ENCODE measurements at regions not wholly inside any gene's neighbourhood (a gene's known extent, or its start where the extent isn't known, plus 50 kb on each side); places are given as distances from the start of the nearest gene placed in this dataset.

DNA sequence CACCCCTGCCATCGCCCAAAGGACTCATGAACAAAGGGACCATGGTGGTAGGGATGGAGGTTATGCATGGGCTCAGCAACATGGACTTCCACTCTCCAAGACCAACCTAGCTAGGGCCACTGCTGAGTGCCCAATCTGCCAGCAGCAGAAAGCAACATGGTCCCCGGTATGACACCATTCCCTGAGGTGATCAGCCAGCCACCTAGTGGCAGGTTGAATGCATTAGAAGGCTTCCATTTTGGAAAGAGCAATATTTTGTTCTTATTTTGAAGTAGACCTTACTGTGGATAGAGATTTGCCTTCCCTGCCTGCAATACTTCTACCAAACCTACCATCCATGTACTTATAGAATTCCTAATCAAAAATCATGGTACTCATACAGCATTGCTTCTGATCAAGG is 99.8 kb downstream of the METTL4 start:
- no peak for DNase-seq (ENCODE audit: low read depth, low spot score)

DNA sequence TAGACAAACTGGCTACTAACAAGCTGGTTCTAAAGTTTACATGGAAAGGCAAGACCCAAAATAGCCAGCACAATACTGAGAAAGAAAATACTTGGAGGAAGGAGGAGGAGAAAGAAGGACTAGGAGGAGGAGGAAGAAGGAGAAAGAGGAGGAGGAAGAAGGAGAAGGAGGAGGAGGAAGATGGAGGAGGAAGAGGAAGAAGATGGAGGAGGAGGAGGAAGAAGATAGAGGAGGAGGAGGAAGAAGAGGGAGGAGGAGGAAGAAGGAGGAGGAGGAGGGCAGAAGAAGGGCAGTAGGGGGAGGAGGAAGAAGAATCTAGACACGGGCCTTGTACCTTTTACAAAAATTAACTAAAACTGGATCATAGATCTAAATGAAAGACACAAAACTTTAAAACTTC is 92.6 kb downstream of the METTL4 start:
- DNase-seq (ENCODE audit: low read depth, low spot score): no peak

DNA sequence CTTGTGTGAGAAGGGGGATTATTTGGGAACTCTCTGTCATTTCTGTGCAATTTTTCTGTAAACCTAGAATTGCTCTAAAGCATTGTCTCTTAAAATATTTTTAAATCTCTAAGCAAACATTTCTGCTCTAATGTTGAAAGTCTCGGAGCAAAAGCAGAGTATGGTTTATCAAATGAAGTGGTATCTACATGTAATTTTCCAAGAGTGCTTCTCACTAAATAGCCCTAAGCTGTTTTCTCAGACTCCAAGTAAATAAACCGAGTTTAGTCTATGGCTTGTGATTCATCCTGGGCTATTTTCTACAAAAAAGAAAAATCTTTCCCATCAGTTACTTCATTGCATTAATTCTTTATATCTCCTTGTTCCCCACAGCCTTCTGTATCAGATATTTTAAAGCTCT is 90.8 kb downstream of the METTL4 start:
- no peak for DNase-seq (ENCODE audit: low read depth, low spot score)

DNA sequence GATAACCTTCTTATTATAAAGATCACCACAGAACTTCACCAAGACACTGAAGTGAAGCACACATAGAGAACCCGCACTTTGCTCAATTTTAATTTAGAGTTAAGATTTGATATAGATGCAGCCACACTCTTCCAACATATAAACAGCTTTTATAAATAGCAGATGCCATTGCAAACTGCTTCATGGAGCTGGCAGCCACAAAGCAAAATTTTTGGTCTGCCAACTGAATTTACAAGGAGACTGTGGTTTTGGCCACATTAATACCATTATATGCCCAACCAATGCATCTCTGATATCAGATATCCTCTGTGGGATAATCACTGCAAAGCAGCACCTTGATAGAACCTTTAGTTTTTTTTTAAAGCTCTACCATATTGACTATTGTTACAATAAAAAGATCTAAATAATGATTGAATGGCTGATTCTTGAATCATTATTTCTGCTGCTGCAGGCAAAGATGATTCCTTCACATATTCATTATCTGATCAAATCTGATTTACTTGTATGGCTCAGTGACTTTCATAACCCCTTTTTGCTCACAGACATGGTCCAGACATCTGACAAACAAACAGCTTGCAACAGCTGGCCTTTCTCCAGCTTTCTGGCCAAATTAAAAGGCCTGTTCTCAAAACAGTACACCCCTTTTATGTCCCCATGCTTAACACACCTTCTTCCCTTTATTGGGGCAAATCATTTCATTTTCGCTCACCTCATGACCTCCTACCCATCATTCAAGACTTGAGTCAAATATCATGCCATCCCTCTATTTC is 88.4 kb downstream of the METTL4 start:
- DNase-seq (ENCODE audit: low read depth, low spot score): no peak

DNA sequence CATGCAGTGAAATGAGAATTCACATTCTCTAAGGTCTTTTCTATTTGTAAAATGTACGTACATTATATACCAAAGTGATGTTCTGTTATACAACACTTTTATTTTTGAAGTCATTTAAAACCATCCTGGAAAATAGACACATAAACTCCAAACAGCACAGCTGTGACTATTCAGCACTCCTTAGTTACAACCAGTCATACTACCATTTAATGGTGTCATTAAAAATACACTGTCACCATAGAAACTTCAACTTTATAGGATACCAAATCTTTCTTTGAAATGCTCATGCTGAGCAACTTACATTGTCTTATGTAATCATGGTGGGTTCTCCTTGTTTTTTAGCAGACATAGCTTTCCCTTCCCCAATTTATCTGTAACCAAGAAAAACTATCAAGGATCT is 85.3 kb downstream of the METTL4 start:
- DNase-seq (ENCODE audit: low read depth, low spot score): no peak

DNA sequence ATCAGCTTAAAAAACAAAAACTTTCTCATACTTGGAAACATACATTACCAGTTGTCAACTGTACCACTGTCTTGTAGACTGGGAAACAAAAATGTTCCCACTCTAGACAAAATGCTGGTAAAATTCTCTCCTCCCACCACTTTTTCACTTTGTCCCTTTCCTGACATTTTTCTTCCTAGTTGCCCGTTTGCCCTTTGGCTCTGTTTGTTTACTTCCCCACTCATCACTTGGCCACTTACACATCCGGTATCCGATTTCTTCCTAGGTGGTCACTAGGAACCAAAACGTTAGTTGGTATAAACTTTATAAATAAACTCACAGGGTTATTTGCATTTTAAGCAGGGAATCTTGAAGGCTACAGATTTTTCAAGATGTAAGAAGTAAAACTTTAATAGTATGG is 84.9 kb downstream of the METTL4 start:
- DNase-seq (ENCODE audit: low read depth, low spot score): no peak
